Loucy (cell line): ENCODE measurements at regions not wholly inside any gene's neighbourhood (a gene's known extent, or its start where the extent isn't known, plus 50 kb on each side); places are given as distances from the start of the nearest gene placed in this dataset.

Source experiments
- EZH2phosphoT487 ChIP-seq: fragments of 200-600 bp; IDR thresholded peaks from 2 replicates; pipeline ENCODE4 v1.6.1; 2018; ENCODE audit warnings: antibody characterized with exemption, mild to moderate bottlenecking, moderate library complexity, borderline replicate concordance
- TF ChIP-seq, protein P1 (sequence below): fragments of 200-600 bp; sonication (generic); conservative IDR thresholded peaks from 2 replicates; pipeline ENCODE4 v1.5.1; 2014; ENCODE audit warnings: mild to moderate bottlenecking, antibody characterized with exemption, low read length

DNA sequence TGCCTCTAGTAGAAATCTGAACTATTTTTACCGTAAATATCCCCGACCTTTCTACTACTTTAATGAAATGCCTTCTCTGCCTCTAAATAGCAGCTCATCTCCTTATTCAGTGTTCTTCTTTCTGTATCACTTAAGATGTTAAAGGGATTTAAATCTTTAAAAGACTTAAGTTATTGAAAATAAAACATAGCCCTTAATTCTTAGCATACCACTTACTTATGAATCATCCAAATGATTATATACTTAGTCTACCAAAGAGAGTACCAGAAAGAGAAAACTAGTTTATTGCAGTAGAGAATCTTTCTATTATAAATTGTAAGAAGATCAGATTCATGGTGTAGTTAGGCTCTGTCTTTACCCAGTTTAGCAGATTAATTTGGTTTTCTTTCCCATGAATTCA, 802.0 kb downstream of the TBL1XR1 start:
- TF ChIP-seq, protein P1, sequence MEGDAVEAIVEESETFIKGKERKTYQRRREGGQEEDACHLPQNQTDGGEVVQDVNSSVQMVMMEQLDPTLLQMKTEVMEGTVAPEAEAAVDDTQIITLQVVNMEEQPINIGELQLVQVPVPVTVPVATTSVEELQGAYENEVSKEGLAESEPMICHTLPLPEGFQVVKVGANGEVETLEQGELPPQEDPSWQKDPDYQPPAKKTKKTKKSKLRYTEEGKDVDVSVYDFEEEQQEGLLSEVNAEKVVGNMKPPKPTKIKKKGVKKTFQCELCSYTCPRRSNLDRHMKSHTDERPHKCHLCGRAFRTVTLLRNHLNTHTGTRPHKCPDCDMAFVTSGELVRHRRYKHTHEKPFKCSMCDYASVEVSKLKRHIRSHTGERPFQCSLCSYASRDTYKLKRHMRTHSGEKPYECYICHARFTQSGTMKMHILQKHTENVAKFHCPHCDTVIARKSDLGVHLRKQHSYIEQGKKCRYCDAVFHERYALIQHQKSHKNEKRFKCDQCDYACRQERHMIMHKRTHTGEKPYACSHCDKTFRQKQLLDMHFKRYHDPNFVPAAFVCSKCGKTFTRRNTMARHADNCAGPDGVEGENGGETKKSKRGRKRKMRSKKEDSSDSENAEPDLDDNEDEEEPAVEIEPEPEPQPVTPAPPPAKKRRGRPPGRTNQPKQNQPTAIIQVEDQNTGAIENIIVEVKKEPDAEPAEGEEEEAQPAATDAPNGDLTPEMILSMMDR = no peak
- TF ChIP-seq EZH2phosphoT487 = no peak
